H9 (cell line): ENCODE measurements at regions not wholly inside any gene's neighbourhood (a gene's known extent, or its start where the extent isn't known, plus 50 kb on each side); places are given as distances from the start of the nearest gene placed in this dataset.

Source experiments
- DNase-seq: peaks from one replicate; pipeline ENCODE4 v3.0.0-alpha.2; 2017
- H2AFZ ChIP-seq: one replicate; pipeline ENCODE4 v1.6.1; 2013; ENCODE audit warnings: mild to moderate bottlenecking, low read length, control low read depth, moderate library complexity
- H2AK5ac ChIP-seq: 2 replicates; pipeline ENCODE4 v1.6.1; 2013; ENCODE audit warnings: low read length, control low read depth, mixed read lengths; ENCODE audit not compliant: insufficient read length
- H2BK120ac ChIP-seq: one replicate; pipeline ENCODE4 v1.6.1; 2013; ENCODE audit warnings: low read depth, mild to moderate bottlenecking, low read length, control low read depth, inconsistent platforms; ENCODE audit not compliant: poor library complexity, severe bottlenecking
- H2BK12ac ChIP-seq: 2 replicates; pipeline ENCODE4 v1.6.1; 2013; ENCODE audit warnings: low read length, control low read depth, mixed read lengths, low read depth; ENCODE audit not compliant: insufficient read length
- H2BK15ac ChIP-seq: 2 replicates; pipeline ENCODE4 v1.6.1; 2013; ENCODE audit warnings: low read depth, low read length, control low read depth
- H2BK20ac ChIP-seq: one replicate; pipeline ENCODE4 v1.6.1; 2013; ENCODE audit warnings: low read depth, mild to moderate bottlenecking, low read length, control low read depth, inconsistent platforms; ENCODE audit not compliant: poor library complexity, severe bottlenecking
- H2BK5ac ChIP-seq: 2 replicates; pipeline ENCODE4 v1.6.1; 2013; ENCODE audit warnings: low read length, control low read depth, mixed read lengths; ENCODE audit not compliant: insufficient read length
- H3K14ac ChIP-seq: 2 replicates; pipeline ENCODE4 v1.6.1; 2013; ENCODE audit warnings: low read length, control low read depth; ENCODE audit not compliant: insufficient read depth
- H3K18ac ChIP-seq: 2 replicates; pipeline ENCODE4 v1.6.1; 2013; ENCODE audit warnings: low read depth, mild to moderate bottlenecking, mixed read lengths, low read length, control low read depth; ENCODE audit not compliant: insufficient read length
- H3K23ac ChIP-seq: 2 replicates; pipeline ENCODE4 v1.6.1; 2013; ENCODE audit warnings: low read length, control low read depth, mixed read lengths, low read depth; ENCODE audit not compliant: insufficient read length
- H3K23me2 ChIP-seq: 2 replicates; pipeline ENCODE4 v1.6.1; 2013; ENCODE audit warnings: low read depth, mild to moderate bottlenecking, mixed read lengths, low read length, control low read depth; ENCODE audit not compliant: insufficient read length, poor library complexity, severe bottlenecking
- H3K27ac ChIP-seq: 2 replicates; pipeline ENCODE4 v1.5.1; 2013; ENCODE audit warnings: low read length, control low read depth, mixed read lengths, low read depth; ENCODE audit not compliant: insufficient read length
- H3K27me3 ChIP-seq: 2 replicates; pipeline ENCODE4 v1.6.1; 2013; ENCODE audit warnings: low read length, control low read depth, inconsistent platforms; ENCODE audit not compliant: insufficient read depth
- H3K4ac ChIP-seq: 2 replicates; pipeline ENCODE4 v1.6.1; 2013; ENCODE audit warnings: low read depth, mild to moderate bottlenecking, control low read depth, inconsistent platforms, low read length, moderate library complexity
- H3K4me1 ChIP-seq: 2 replicates; pipeline ENCODE4 v1.6.1; 2013; ENCODE audit warnings: low read length, control low read depth, inconsistent platforms; ENCODE audit not compliant: insufficient read depth
- H3K4me2 ChIP-seq: 2 replicates; pipeline ENCODE4 v1.6.1; 2013; ENCODE audit warnings: low read length, control low read depth, mixed read lengths; ENCODE audit not compliant: insufficient read length, insufficient read depth
- H3K56ac ChIP-seq: 2 replicates; pipeline ENCODE4 v1.6.1; 2013; ENCODE audit warnings: low read depth, mild to moderate bottlenecking, mixed read lengths, low read length, control low read depth; ENCODE audit not compliant: insufficient read length
- H3K79me1 ChIP-seq: 2 replicates; pipeline ENCODE4 v1.6.1; 2013; ENCODE audit warnings: low read depth, mild to moderate bottlenecking, moderate library complexity, low read length, control low read depth, inconsistent platforms; ENCODE audit not compliant: insufficient read depth, poor library complexity, severe bottlenecking
- H3K79me2 ChIP-seq: 2 replicates; pipeline ENCODE4 v1.6.1; 2013; ENCODE audit warnings: low read length, control low read depth, inconsistent platforms; ENCODE audit not compliant: insufficient read depth
- H3K9ac ChIP-seq: 2 replicates; pipeline ENCODE4 v1.6.1; 2013; ENCODE audit warnings: low read length, control low read depth, mixed read lengths; ENCODE audit not compliant: insufficient read length; ENCODE audit errors: extremely low read depth
- H3K9me3 ChIP-seq: one replicate; pipeline ENCODE4 v1.6.1; 2013; ENCODE audit warnings: low read depth, low read length, inconsistent platforms; ENCODE audit not compliant: control insufficient read depth
- H3T11ph ChIP-seq: one replicate; pipeline ENCODE4 v1.6.1; 2013; ENCODE audit warnings: mild to moderate bottlenecking, low read length, control low read depth, inconsistent platforms
- H4K20me1 ChIP-seq: one replicate; pipeline ENCODE4 v1.6.1; 2013; ENCODE audit not compliant: control insufficient read depth, insufficient read length, insufficient read depth
- H4K5ac ChIP-seq: 2 replicates; pipeline ENCODE4 v1.6.1; 2013; ENCODE audit warnings: low read depth, mild to moderate bottlenecking, mixed read lengths, low read length, control low read depth; ENCODE audit not compliant: insufficient read length
- H4K8ac ChIP-seq: replicated peaks from 2 replicates; pipeline ENCODE4 v1.6.1; 2013; ENCODE audit warnings: low read length, control low read depth, mixed read lengths, low read depth; ENCODE audit not compliant: insufficient read length
- H4K91ac ChIP-seq: 2 replicates; pipeline ENCODE4 v1.6.1; 2013; ENCODE audit warnings: low read depth, mild to moderate bottlenecking, moderate library complexity, mixed read lengths, low read length, control low read depth; ENCODE audit not compliant: insufficient read length
- H3K27ac Mint-ChIP-seq, 3 experiments: 2 replicates in 2 of 3; 3 replicates in 1 of 3; pipeline ENCODE4 v1.8.0; 2020 to 2021; ENCODE audit warnings: mixed read lengths in 3 of 3, mild to moderate bottlenecking in 1 of 3, moderate library complexity in 1 of 3
- H3K27me3 Mint-ChIP-seq: 2 replicates; pipeline ENCODE4 v1.8.0; 2021; ENCODE audit warnings: low read depth, mild to moderate bottlenecking, moderate library complexity, mixed read lengths
- H3K36me3 Mint-ChIP-seq, 3 experiments: 2 replicates in 2 of 3; 3 replicates in 1 of 3; pipeline ENCODE4 v1.8.0; 2020 to 2021; ENCODE audit warnings: low read depth in 3 of 3, mixed read lengths in 3 of 3; ENCODE audit not compliant: insufficient read depth in 1 of 3
- H3K4me1 Mint-ChIP-seq, 2 experiments: 2 replicates each; pipeline ENCODE4 v1.8.0; 2020; ENCODE audit warnings: mixed read lengths in 2 of 2
- H3K4me3 Mint-ChIP-seq, 2 experiments: 2 replicates in 1 of 2; 3 replicates in 1 of 2; pipeline ENCODE4 v1.8.0; 2020 to 2021; ENCODE audit warnings: mild to moderate bottlenecking in 2 of 2, mixed read lengths in 2 of 2, moderate library complexity in 1 of 2
- H3K9me3 Mint-ChIP-seq, 2 experiments: 2 replicates in 1 of 2; 3 replicates in 1 of 2; pipeline ENCODE4 v1.8.0; 2020; ENCODE audit warnings: mild to moderate bottlenecking in 2 of 2, mixed read lengths in 2 of 2, moderate library complexity in 1 of 2
- WGBS: extraction: QIAGEN DNeasy Blood & Tissue Kit; methylation state at CpG from one replicate; pipeline ENCODE4 v1.1.7; 2013; ENCODE audit warnings: missing lambda C conversion rate, low lambda C conversion rate, mixed read lengths; ENCODE audit not compliant: insufficient read length; ENCODE audit errors: extremely low coverage; 5-methylcytosine and 5-hydroxymethylcytosine counted together
- TF ChIP-seq, protein P1 (sequence below): fragments of 200-600 bp; sonication (generic); conservative IDR thresholded peaks from 3 replicates; pipeline ENCODE4 v1.8.0; 2021; ENCODE audit warnings: antibody characterized with exemption, mild to moderate bottlenecking

DNA sequence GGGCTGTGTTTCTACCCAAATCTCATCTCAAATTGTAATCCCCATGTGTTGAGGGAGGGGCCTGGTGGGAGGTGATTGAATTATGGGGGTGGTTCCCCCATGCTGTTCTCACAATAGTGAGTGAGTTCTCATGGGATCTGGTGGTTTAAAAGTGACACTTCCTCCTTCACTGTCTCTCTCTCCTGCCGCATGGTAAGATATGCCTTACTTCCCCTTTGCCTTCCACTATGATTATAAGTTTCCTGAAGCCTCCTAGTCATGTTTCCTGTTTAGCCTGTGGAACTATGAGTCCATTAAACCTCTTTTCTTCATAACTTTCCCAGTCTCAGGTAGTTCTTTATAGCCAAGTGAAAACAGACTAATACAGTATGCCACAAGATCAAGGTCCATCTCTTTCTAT, 70.0 kb upstream of the MSX1 start:
- no peak overlapping the region for H2BK5ac ChIP-seq
- peaks cover 32 to 35% of the 10 kb centered on the region in 2 experiments for H3K9me3 Mint-ChIP-seq

More for the DNA sequence above, 70.0 kb upstream of the MSX1 start:
- no peak overlapping the region for H3K18ac ChIP-seq
- H2BK120ac ChIP-seq: no peak overlapping the region
- H2BK20ac ChIP-seq: no peak overlapping the region
- H3T11ph ChIP-seq: no peak overlapping the region
- no peak overlapping the region for H3K4me3 Mint-ChIP-seq
- H3K79me1 ChIP-seq: no peaks in the 10 kb centered on the region
- no peaks in the 10 kb centered on the region for H3K23me2 ChIP-seq
- no peak overlapping the region for H3K4me2 ChIP-seq
- no peak overlapping the region for H3K56ac ChIP-seq
- peaks cover 13% of the 10 kb centered on the region in 2 experiments for H3K4me1 Mint-ChIP-seq
- H3K27ac Mint-ChIP-seq: no peak overlapping the region
- H4K5ac ChIP-seq: no peak overlapping the region
- H3K9me3 ChIP-seq: no peaks in the 10 kb centered on the region
- H2BK12ac ChIP-seq: no peak overlapping the region
- H4K91ac ChIP-seq: no peak overlapping the region
- DNase-seq: no peak
- no peaks in the 10 kb centered on the region for H4K20me1 ChIP-seq
- H3K9ac ChIP-seq: no peak overlapping the region
- H3K23ac ChIP-seq: no peak overlapping the region
- H3K36me3 Mint-ChIP-seq: peaks cover 18 to 34% (median 19%) of the 10 kb centered on the region in 3 experiments
- no peak overlapping the region for H3K4ac ChIP-seq
- no CpG with 5 or more reads among the region's 1 CpG for WGBS
- H3K14ac ChIP-seq: no peak overlapping the region
- H2BK15ac ChIP-seq: no peak overlapping the region
- H3K4me1 ChIP-seq: no peaks in the 10 kb centered on the region; the same call in 1 of the 2 replicates
- peaks cover 72% of the 10 kb centered on the region for H3K27me3 Mint-ChIP-seq
- no peak overlapping the region for H4K8ac ChIP-seq
- no peak overlapping the region for H2AFZ ChIP-seq
- TF ChIP-seq, protein P1, sequence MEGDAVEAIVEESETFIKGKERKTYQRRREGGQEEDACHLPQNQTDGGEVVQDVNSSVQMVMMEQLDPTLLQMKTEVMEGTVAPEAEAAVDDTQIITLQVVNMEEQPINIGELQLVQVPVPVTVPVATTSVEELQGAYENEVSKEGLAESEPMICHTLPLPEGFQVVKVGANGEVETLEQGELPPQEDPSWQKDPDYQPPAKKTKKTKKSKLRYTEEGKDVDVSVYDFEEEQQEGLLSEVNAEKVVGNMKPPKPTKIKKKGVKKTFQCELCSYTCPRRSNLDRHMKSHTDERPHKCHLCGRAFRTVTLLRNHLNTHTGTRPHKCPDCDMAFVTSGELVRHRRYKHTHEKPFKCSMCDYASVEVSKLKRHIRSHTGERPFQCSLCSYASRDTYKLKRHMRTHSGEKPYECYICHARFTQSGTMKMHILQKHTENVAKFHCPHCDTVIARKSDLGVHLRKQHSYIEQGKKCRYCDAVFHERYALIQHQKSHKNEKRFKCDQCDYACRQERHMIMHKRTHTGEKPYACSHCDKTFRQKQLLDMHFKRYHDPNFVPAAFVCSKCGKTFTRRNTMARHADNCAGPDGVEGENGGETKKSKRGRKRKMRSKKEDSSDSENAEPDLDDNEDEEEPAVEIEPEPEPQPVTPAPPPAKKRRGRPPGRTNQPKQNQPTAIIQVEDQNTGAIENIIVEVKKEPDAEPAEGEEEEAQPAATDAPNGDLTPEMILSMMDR: no peak
- H3K27me3 ChIP-seq: no peaks in the 10 kb centered on the region
- H3K27ac ChIP-seq: no peak overlapping the region
- no peak overlapping the region for H2AK5ac ChIP-seq
- no peaks in the 10 kb centered on the region for H3K79me2 ChIP-seq
